ENCODE measurements at regions not wholly inside any gene's neighbourhood (a gene's known extent, or its start where the extent isn't known, plus 50 kb on each side); places are given as distances from the start of the nearest gene placed in this dataset.

DNA sequence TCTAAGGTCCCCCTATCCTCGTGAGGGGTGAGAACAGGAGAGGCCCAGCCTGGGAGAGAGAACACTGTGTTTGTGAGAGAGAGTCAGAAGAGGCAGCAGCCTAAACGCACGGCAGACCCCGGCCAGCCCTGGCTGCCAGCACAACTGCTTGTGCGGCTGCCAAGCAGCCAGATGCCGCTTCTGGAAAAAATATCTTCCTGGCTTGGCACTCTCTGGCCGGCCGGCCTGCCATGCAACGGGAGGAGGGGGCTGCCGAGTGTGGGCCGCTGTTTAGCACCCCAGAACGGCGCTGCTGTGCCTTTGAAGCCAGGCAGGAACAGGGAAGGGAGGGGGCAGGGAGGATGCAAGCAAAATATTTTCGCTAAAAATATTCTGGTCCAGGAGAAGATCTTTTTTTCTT, 105.0 kb downstream of the FGF18 start:
- TF ChIP-seq, protein P1, sequence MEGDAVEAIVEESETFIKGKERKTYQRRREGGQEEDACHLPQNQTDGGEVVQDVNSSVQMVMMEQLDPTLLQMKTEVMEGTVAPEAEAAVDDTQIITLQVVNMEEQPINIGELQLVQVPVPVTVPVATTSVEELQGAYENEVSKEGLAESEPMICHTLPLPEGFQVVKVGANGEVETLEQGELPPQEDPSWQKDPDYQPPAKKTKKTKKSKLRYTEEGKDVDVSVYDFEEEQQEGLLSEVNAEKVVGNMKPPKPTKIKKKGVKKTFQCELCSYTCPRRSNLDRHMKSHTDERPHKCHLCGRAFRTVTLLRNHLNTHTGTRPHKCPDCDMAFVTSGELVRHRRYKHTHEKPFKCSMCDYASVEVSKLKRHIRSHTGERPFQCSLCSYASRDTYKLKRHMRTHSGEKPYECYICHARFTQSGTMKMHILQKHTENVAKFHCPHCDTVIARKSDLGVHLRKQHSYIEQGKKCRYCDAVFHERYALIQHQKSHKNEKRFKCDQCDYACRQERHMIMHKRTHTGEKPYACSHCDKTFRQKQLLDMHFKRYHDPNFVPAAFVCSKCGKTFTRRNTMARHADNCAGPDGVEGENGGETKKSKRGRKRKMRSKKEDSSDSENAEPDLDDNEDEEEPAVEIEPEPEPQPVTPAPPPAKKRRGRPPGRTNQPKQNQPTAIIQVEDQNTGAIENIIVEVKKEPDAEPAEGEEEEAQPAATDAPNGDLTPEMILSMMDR (IDR thresholded peaks at IDR 0.05; ENCODE audit: extremely low read depth, low read depth, low read length), result no peak
- no peaks in the 10 kb centered on the region for H4K20me1 ChIP-seq (ENCODE audit: insufficient read depth, low read length)
- no peaks in the 10 kb centered on the region for H3K79me2 ChIP-seq (ENCODE audit: insufficient read depth, low read length)
- H2AFZ ChIP-seq (ENCODE audit: low read length), result no peak overlapping the region
- no peaks in the 10 kb centered on the region for H3K27me3 ChIP-seq (ENCODE audit: insufficient read depth, low read length)
- no peak for DNase-seq (ENCODE audit: insufficient read length, low spot score, missing footprints)
- no peaks in the 10 kb centered on the region for H3K9me3 ChIP-seq (ENCODE audit: low read depth, low read length)
- H3K36me3 ChIP-seq (ENCODE audit: insufficient read depth, low read length), result no peaks in the 10 kb centered on the region
- H3K4me2 ChIP-seq (ENCODE audit: insufficient read depth, low read length), result no peak overlapping the region
- H3K4me1 ChIP-seq (ENCODE audit: insufficient read depth, low read length), result peaks cover 21% of the 10 kb centered on the region
- H3K27ac ChIP-seq (ENCODE audit: low read depth, low read length), result no peak overlapping the region
- H3K4me3 ChIP-seq (ENCODE audit: insufficient read depth, low read length), result no peak overlapping the region

GRCh38 chr5:171525085-171525484, 105.6 kb downstream of the FGF18 start:
- DNase-seq (ENCODE audit: insufficient read length, low spot score, missing footprints), result no peak
- no peak overlapping the region for H2AFZ ChIP-seq (ENCODE audit: low read length)
- H4K20me1 ChIP-seq (ENCODE audit: insufficient read depth, low read length), result no peaks in the 10 kb centered on the region
- H3K4me3 ChIP-seq (ENCODE audit: insufficient read depth, low read length), result no peak overlapping the region
- no peak overlapping the region for H3K4me2 ChIP-seq (ENCODE audit: insufficient read depth, low read length)
- H3K79me2 ChIP-seq (ENCODE audit: insufficient read depth, low read length), result no peaks in the 10 kb centered on the region
- peaks cover 21% of the 10 kb centered on the region for H3K4me1 ChIP-seq (ENCODE audit: insufficient read depth, low read length)
- no peaks in the 10 kb centered on the region for H3K36me3 ChIP-seq (ENCODE audit: insufficient read depth, low read length)
- H3K9me3 ChIP-seq (ENCODE audit: low read depth, low read length), result no peaks in the 10 kb centered on the region
- TF ChIP-seq, protein P1 (IDR thresholded peaks at IDR 0.05; ENCODE audit: extremely low read depth, low read depth, low read length), result no peak
- no peaks in the 10 kb centered on the region for H3K27me3 ChIP-seq (ENCODE audit: insufficient read depth, low read length)
- H3K27ac ChIP-seq (ENCODE audit: low read depth, low read length), result no peak overlapping the region

DNA sequence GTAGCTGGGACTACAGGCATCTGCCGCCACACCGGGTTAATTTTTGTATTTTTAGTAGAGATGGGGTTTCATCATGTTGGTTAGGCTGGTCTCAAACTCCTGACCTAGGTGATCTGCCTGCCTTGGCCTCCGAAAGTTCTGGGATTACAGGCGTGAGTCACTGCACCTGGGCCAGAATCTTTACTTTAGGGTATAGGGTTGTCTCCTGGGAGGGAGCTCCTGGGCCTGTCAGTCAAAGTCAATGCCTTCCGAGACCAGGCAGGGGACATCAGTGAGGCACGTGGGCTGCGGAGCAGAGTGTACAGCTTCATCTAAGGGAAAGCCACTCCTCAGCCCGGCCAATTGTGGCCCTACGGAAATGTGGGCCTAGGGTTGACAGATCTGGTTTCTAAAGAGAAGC, 108.6 kb downstream of the FGF18 start:
- Histone ChIP-seq H3K27ac (ENCODE audit: low read depth, low read length) (no peak overlapping the region), H3K4me1 (ENCODE audit: insufficient read depth, low read length) (no peaks in the 10 kb centered on the region), H2AFZ (ENCODE audit: low read length) (no peak overlapping the region), H3K9me3 (ENCODE audit: low read depth, low read length) (no peaks in the 10 kb centered on the region), H3K4me3 (ENCODE audit: insufficient read depth, low read length) (no peak overlapping the region), H3K27me3 (ENCODE audit: insufficient read depth, low read length) (no peaks in the 10 kb centered on the region), H3K79me2 (ENCODE audit: insufficient read depth, low read length) (no peaks in the 10 kb centered on the region), H4K20me1 (ENCODE audit: insufficient read depth, low read length) (no peaks in the 10 kb centered on the region), H3K36me3 (ENCODE audit: insufficient read depth, low read length) (no peaks in the 10 kb centered on the region), H3K4me2 (ENCODE audit: insufficient read depth, low read length) (no peak overlapping the region)
- TF ChIP-seq, protein P1 (IDR thresholded peaks at IDR 0.05; ENCODE audit: extremely low read depth, low read depth, low read length), result no peak
- no peak for DNase-seq (ENCODE audit: insufficient read length, low spot score, missing footprints)

GRCh38 chr5:171528865-171529614, 109.6 kb downstream of the FGF18 start:
- no peaks in the 10 kb centered on the region for H3K36me3 ChIP-seq (ENCODE audit: insufficient read depth, low read length)
- H3K79me2 ChIP-seq (ENCODE audit: insufficient read depth, low read length), result no peaks in the 10 kb centered on the region
- no peak overlapping the region for H3K27ac ChIP-seq (ENCODE audit: low read depth, low read length)
- no peaks in the 10 kb centered on the region for H3K9me3 ChIP-seq (ENCODE audit: low read depth, low read length)
- H3K27me3 ChIP-seq (ENCODE audit: insufficient read depth, low read length), result no peaks in the 10 kb centered on the region
- TF ChIP-seq, protein P1 (IDR thresholded peaks at IDR 0.05; ENCODE audit: extremely low read depth, low read depth, low read length), result no peak
- no peak for DNase-seq (ENCODE audit: insufficient read length, low spot score, missing footprints)
- H3K4me1 ChIP-seq (ENCODE audit: insufficient read depth, low read length), result no peaks in the 10 kb centered on the region
- no peak overlapping the region for H3K4me3 ChIP-seq (ENCODE audit: insufficient read depth, low read length)
- no peak overlapping the region for H2AFZ ChIP-seq (ENCODE audit: low read length)
- H3K4me2 ChIP-seq (ENCODE audit: insufficient read depth, low read length), result no peak overlapping the region
- no peaks in the 10 kb centered on the region for H4K20me1 ChIP-seq (ENCODE audit: insufficient read depth, low read length)
